ENCODE measurements at regions not wholly inside any gene's neighbourhood (a gene's known extent, or its start where the extent isn't known, plus 50 kb on each side); places are given as distances from the start of the nearest gene placed in this dataset.

DNA sequence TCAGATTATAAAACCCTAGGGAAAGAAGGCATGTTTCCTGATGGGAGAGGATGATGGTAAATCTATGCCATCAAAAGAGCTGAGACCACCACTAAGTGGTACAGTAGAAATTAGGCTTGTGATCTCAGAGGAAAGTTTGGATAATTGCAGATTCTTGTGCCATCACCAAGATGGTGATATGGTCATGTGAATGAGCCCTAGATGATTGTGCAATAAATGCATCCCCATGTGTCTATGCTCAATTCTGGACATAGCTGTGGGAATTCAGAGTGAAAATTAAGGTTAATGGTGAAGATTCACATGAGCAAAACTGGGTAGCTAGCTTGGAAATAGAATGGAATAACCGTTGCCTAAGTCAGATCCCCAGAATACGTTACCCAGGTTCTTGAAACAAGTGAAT lies 496.1 kb upstream of the FSIP2 start:
- H3K27me3 ChIP-seq = no peaks in the 10 kb centered on the region
- H3K4me2 ChIP-seq = no peak overlapping the region
- no peak overlapping the region for H3K4me3 Mint-ChIP-seq
- H3K79me2 ChIP-seq (ENCODE audit: low read depth) = no peaks in the 10 kb centered on the region
- H3K36me3 ChIP-seq = no peaks in the 10 kb centered on the region
- no peaks in the 10 kb centered on the region for H3K9me3 ChIP-seq (ENCODE audit: low read depth)
- peaks cover 5% of the 10 kb centered on the region for H3K4me1 ChIP-seq
- DNase-seq (ENCODE audit: low spot score) = no peak
- no peak overlapping the region for H2AFZ ChIP-seq (replicated peaks)
- TF ChIP-seq EZH2phosphoT487 (IDR thresholded peaks at IDR 0.05) = no peak
- TF ChIP-seq EZH2 (IDR thresholded peaks at IDR 0.05) = no peak
- TF ChIP-seq, protein P1, sequence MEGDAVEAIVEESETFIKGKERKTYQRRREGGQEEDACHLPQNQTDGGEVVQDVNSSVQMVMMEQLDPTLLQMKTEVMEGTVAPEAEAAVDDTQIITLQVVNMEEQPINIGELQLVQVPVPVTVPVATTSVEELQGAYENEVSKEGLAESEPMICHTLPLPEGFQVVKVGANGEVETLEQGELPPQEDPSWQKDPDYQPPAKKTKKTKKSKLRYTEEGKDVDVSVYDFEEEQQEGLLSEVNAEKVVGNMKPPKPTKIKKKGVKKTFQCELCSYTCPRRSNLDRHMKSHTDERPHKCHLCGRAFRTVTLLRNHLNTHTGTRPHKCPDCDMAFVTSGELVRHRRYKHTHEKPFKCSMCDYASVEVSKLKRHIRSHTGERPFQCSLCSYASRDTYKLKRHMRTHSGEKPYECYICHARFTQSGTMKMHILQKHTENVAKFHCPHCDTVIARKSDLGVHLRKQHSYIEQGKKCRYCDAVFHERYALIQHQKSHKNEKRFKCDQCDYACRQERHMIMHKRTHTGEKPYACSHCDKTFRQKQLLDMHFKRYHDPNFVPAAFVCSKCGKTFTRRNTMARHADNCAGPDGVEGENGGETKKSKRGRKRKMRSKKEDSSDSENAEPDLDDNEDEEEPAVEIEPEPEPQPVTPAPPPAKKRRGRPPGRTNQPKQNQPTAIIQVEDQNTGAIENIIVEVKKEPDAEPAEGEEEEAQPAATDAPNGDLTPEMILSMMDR (IDR thresholded peaks at IDR 0.05) = no peak
- H3K9me3 Mint-ChIP-seq = peaks cover under 1% of the 10 kb centered on the region
- no peaks in the 10 kb centered on the region for H3K27me3 Mint-ChIP-seq (ENCODE audit: insufficient read depth, low read depth)
- H3F3A ChIP-seq (ENCODE audit: low read depth) = no peaks in the 10 kb centered on the region
- H3K9ac ChIP-seq = no peak overlapping the region
- no peak overlapping the region for H3K4me3 ChIP-seq
- H3K36me3 Mint-ChIP-seq = no peaks in the 10 kb centered on the region
- H4K20me1 ChIP-seq (ENCODE audit: low read depth) = no peaks in the 10 kb centered on the region
- no peak overlapping the region for H3K27ac Mint-ChIP-seq
- no peaks in the 10 kb centered on the region for H3K4me1 Mint-ChIP-seq
- no peak overlapping the region for H3K27ac ChIP-seq

DNA sequence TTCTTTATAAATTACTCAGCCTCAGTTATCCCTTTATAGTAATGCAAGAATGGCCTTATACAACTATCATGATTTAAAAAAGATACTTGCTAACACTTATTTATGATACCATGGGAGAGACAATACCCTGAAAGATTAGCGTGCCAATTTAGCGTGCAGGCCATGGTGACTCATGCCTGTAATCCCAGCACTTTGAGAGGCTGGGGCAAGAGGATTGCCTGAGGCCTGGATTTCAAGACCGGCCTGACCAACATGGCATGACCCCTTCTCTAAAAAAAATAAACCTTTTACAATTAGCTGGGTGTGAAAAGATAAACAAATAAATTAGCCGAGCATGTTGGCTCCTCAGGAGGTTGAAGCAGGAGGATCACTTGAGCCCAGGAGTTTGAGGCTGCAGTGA lies 493.4 kb upstream of the FSIP2 start:
- H3K4me3 Mint-ChIP-seq = no peak overlapping the region
- H3K4me3 ChIP-seq = no peak overlapping the region
- H4K20me1 ChIP-seq (ENCODE audit: low read depth) = no peaks in the 10 kb centered on the region
- no peaks in the 10 kb centered on the region for H3K27me3 Mint-ChIP-seq (ENCODE audit: insufficient read depth, low read depth)
- peaks cover 5% of the 10 kb centered on the region for H3K4me1 ChIP-seq
- H3K27me3 ChIP-seq = no peaks in the 10 kb centered on the region
- H3K79me2 ChIP-seq (ENCODE audit: low read depth) = no peaks in the 10 kb centered on the region
- no peaks in the 10 kb centered on the region for H3K4me1 Mint-ChIP-seq
- no peak overlapping the region for H2AFZ ChIP-seq (replicated peaks)
- no peaks in the 10 kb centered on the region for H3K9me3 Mint-ChIP-seq
- no peaks in the 10 kb centered on the region for H3K36me3 ChIP-seq
- no peak overlapping the region for H3K27ac ChIP-seq
- H3K36me3 Mint-ChIP-seq = no peaks in the 10 kb centered on the region
- no peaks in the 10 kb centered on the region for H3F3A ChIP-seq (ENCODE audit: low read depth)
- no peak overlapping the region for H3K9ac ChIP-seq
- TF ChIP-seq EZH2 (IDR thresholded peaks at IDR 0.05) (no peak), EZH2phosphoT487 (IDR thresholded peaks at IDR 0.05) (no peak)
- TF ChIP-seq, protein P1 (IDR thresholded peaks at IDR 0.05) = no peak
- no peak overlapping the region for H3K4me2 ChIP-seq
- DNase-seq (ENCODE audit: low spot score) = no peak
- H3K9me3 ChIP-seq (ENCODE audit: low read depth) = no peaks in the 10 kb centered on the region
- no peak overlapping the region for H3K27ac Mint-ChIP-seq

DNA sequence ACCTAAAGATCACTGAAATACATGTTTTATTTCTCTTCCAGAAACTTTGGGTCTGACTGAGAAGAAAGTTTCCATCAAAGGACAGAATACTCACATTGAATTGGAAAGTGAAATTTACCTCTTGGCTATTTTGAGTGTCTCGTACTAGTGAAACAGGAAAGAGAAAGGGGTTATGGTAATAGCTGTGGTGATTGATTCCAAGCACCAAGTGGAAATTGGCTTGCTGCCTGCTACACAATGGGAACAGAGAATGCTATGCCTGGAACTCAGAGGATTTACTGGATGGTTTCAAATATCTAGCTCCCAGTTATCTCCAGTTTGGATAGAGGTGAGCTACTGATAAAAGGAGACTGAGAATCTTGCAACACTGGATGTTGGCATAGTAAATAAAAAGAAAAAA lies 492.8 kb upstream of the FSIP2 start:
- H3K27me3 ChIP-seq = no peaks in the 10 kb centered on the region
- no peaks in the 10 kb centered on the region for H3K9me3 Mint-ChIP-seq
- H3F3A ChIP-seq (ENCODE audit: low read depth) = no peaks in the 10 kb centered on the region
- no peaks in the 10 kb centered on the region for H3K27me3 Mint-ChIP-seq (ENCODE audit: insufficient read depth, low read depth)
- no peak overlapping the region for H3K9ac ChIP-seq
- H3K4me1 ChIP-seq = peaks cover 5% of the 10 kb centered on the region
- H3K4me2 ChIP-seq = peak overlapping the region; percentile 44
- no peak overlapping the region for H3K4me3 ChIP-seq
- peak; percentile 52 for DNase-seq (ENCODE audit: low spot score)
- no peaks in the 10 kb centered on the region for H3K9me3 ChIP-seq (ENCODE audit: low read depth)
- H3K4me1 Mint-ChIP-seq = no peaks in the 10 kb centered on the region
- H3K36me3 Mint-ChIP-seq = no peaks in the 10 kb centered on the region
- no peaks in the 10 kb centered on the region for H3K79me2 ChIP-seq (ENCODE audit: low read depth)
- H3K27ac ChIP-seq = peak overlapping the region; percentile 13
- H3K27ac Mint-ChIP-seq = no peak overlapping the region
- no peak overlapping the region for H3K4me3 Mint-ChIP-seq
- H4K20me1 ChIP-seq (ENCODE audit: low read depth) = no peaks in the 10 kb centered on the region
- TF ChIP-seq EZH2 (IDR thresholded peaks at IDR 0.05) (no peak), EZH2phosphoT487 (IDR thresholded peaks at IDR 0.05) (no peak)
- TF ChIP-seq, protein P1 (IDR thresholded peaks at IDR 0.05) = no peak
- H3K36me3 ChIP-seq = no peaks in the 10 kb centered on the region
- no peak overlapping the region for H2AFZ ChIP-seq (replicated peaks)
